NCI-H460 (cell line): ENCODE measurements at regions not wholly inside any gene's neighbourhood (a gene's known extent, or its start where the extent isn't known, plus 50 kb on each side); places are given as distances from the start of the nearest gene placed in this dataset.
"Not testable (repeated sequence)": the region's sequence is repeated elsewhere in the genome, so short reads cannot be mapped to it uniquely, and the experiment has no call there.

Experiments used
- DNase-seq: peaks from one replicate; pipeline ENCODE4 v3.0.0-alpha.2; 2016; ENCODE audit warnings: low read depth; ENCODE audit errors: extremely low read depth

DNA sequence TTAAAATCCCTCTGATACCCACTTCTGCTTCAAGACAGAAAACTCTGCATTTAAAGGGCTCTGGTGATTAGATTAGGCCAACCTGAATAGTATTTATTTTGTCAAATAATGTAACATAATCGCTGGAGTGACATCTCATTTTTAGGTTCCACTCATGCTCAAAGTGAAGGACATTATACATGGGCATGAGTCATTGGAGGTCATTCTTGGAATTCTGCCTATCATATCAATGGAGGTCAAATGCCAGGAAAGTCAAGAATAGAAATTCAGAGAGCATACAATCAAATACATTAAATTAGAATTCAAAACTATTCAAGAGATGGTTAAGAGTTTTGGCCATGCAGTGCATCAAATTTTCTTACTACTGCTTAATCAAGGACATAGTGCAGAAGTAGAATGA is 50.8 kb upstream of the PRSS1 start:
- no peak for DNase-seq

DNA sequence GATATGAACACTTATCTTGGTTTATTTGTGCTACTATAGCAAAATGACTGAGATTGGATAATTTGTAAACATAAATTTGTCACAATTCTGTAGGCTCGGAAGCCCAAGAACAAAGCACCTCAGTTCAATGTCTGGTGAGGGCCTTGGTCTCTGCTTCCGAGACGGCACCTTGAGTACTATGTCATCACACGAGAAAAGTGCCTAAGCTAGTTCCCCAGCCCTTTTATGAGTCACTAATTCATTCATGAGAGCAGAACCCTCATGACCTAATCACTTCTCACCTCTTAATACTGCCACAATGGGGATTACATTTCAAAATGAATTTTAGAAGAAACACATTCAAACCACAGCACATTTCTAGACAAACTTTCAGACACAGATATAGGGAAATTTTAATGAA is 52.0 kb upstream of the PRSS1 start:
- DNase-seq, result no peak

GRCh38 chr7:142696456-142697179 is 52.7 kb upstream of the PRSS1 start:
- no peak for DNase-seq

GRCh38 chr7:142693911-142694310 is 55.4 kb upstream of the PRSS1 start:
- no peak for DNase-seq

DNA sequence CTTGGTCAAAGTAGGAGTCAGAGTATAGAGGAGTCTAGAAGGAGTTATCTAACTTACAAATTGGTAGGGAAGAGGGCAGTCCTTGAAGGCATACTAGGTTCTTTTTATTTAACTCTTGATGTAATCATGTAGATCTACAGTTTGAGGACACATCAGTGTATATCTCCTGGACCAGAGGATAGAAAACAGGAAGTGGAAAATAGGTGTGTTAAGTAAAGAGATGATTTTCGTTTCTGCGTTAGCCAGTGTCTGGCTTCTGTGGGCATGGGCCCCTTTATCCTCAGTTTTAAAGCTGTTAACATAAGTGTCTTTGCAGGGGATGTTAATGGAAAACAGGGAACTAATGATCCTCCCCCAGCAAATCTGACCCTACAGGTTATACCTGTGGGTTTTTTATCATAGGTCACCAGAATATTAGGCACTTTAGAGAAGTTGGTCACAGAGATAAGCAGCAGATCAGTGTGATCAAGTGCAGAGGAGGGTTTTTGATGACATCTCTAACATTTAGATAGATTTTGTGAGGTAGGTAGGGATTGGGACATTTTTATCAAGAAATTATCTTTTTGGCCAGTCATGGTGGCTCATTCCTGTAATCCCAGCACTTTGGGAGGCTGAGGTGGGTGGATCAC is 58.6 kb upstream of the PRSS1 start:
- DNase-seq, result no peak

- DNase-seq, result no peak
Observed at GRCh38 chr7:142689439-142690120, 59.7 kb upstream of the PRSS1 start.

DNA sequence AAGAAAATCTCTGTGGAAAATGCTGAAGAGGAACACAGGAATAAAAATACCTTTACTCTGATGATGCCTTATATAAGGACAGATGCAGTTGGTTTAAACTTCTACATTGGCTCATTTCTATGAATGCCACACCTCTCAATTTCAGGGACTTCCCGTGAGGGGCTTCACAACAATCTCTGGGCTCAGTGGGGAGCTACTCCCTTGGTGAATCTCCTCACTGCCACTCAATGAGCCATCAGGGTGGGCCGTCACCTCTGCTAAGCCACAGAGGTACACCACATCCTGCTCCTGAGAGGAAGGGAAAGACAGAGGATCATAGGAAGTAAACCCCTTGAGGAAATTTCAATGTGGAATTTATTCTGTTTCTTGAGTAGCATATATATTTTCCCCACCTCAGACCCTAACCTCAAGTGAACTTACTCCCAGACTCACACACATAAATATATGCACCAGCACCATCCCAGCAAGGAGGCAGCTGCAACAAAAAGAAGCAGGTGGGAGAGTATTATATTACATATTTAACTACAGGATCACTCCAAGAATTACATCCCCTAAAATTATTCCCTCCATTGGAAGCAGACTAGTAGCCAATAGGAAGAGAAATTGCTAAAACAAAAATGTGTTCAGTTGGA is 63.3 kb upstream of the PRSS1 start:
- no peak for DNase-seq

- DNase-seq, result no peak
Observed at GRCh38 chr7:142681314-142682092, 67.8 kb upstream of the PRSS1 start.

DNA sequence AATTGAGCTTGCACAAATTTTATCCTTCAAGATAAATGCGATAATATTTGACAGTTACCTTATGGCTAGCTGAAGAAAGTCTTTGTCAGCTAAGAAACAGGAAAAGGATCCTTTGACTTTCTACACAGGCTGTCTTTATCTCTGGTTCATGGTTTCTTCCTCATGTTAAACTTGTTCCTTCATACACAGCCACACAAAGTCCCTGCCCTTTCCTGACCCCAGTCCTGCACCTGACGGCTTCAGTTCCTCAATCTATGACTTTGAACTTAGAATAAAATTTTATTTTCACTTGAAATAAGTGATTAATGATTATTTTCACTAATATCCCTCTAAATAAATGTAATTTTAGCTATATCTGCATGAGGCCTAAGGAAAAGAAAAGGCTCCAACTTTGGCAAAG is 77.8 kb upstream of the PRSS1 start:
- DNase-seq, result no peak

- DNase-seq, result no peak
Observed at GRCh38 chr7:142670511-142670910, 78.8 kb upstream of the PRSS1 start.

- DNase-seq, result no peak
Observed at GRCh38 chr7:142669074-142669654, 80.1 kb upstream of the PRSS1 start.

DNA sequence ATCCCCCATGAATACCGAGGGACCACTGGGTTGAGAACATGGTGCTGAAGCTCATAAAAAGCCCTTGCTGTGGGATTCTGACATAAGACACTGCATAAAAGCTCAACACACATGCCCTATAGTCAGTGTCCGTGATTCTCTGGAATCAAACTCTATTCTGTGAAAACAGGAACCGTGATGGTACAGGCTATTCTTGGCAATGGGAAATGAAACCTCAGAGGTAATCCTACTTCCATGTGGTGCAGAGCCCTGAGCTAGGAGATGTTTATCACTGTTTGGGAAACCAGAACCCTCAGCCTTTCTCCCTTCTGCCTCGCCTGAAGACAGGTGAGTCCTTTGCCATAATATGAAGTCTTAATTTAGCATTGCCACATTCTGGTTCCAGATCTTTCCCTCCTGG is 80.8 kb upstream of the PRSS1 start:
- DNase-seq, result no peak

DNA sequence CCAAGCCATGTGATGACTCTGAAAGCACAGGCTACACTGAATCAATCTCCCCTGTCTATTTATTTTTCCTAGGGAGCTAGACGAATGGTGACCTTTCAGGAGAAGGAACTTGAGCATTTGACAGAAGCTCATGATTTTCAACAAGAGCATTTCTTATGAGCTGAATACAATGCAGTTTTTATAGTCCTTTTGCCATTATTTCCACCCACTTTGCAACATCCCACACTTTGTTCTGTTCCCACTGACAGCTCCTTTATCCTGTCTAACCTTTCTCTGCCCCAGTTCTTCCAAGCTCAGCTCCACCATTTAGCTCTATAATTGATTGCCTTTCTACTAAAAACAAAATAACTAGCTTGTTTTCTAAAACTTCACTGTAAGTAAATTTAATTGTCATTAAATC is 91.9 kb upstream of the PRSS1 start:
- DNase-seq, result no peak

- DNase-seq, result no peak
Observed at GRCh38 chr7:142654398-142654797, 94.9 kb upstream of the PRSS1 start.

DNA sequence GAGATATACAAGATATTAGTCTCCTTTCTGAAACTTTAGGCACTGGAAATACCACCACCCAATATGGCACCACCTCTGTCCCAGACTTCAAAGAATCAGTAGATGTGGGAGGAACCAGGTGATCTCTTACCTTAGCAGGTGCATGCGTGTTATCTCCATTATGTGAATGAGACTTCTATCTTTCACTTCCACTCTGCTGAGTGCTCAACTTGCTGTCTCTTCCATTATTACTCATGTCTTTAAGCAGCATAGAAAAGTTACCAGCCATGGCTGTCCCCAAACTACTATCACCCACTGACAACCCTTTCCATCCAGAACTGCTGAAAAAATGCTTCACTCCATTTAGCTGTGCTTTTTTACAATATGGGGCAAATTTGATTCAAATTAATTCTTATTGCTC is 101.5 kb upstream of the PRSS1 start:
- DNase-seq, result no peak

GRCh38 chr7:142646386-142647140 is 102.7 kb upstream of the PRSS1 start:
- no peak for DNase-seq

DNA sequence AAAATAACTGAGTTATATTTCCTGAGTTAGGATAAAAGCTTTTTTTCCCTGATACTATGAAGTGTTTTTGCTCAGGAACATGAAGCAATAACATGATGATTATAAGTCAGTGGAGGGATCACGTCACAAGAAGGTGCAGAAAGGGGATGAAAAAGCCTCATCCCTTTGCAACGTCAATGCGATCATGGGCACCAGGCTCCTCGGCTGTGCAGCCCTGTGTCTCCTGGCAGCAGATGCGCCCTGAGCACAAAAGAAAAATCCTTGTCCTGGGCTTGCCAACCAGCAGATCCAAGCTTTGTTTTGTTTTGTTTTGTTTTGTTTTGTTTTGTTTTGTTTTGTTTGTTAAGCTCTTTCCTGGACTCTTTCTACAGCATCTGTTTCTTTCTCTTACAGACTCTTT is 103.5 kb upstream of the PRSS1 start:
- no peak for DNase-seq

GRCh38 chr7:142642316-142642715 is 107.0 kb upstream of the PRSS1 start:
- DNase-seq, result no peak

GRCh38 chr7:142641252-142641651 is 108.0 kb upstream of the PRSS1 start:
- DNase-seq, result not testable (repeated sequence)

GRCh38 chr7:142638581-142638980 is 110.7 kb upstream of the PRSS1 start:
- no peak for DNase-seq
